ENCODE measurements at regions not wholly inside any gene's neighbourhood (a gene's known extent, or its start where the extent isn't known, plus 50 kb on each side); places are given as distances from the start of the nearest gene placed in this dataset.

- Histone ChIP-seq H3F3A (ENCODE audit: insufficient read depth, low read depth) (peaks cover 10% of the 10 kb centered on the region; the same call in 1 of the 2 replicates), H3K4me1 (replicated peaks; ENCODE audit: insufficient read depth) (peaks cover 16% of the 10 kb centered on the region), H4K20me1 (ENCODE audit: insufficient read depth) (no peaks in the 10 kb centered on the region), H2AFZ (no peak overlapping the region), H3K4me2 (no peak overlapping the region), H3K27ac (no peak overlapping the region), H3K79me2 (ENCODE audit: low read depth) (no peaks in the 10 kb centered on the region), H3K9me3 (ENCODE audit: insufficient read depth, low read depth) (no peaks in the 10 kb centered on the region; the same call in 1 of the 2 replicates), H3K27me3 (ENCODE audit: insufficient read depth, low read depth) (no peaks in the 10 kb centered on the region), H3K36me3 (ENCODE audit: low read depth) (peaks cover 14% of the 10 kb centered on the region; the same call in 1 of the 2 replicates), H3K9me2 (ENCODE audit: insufficient read depth) (no peaks in the 10 kb centered on the region), H3K4me3 (no peak overlapping the region)
- ChIA-PET CTCF (interaction anchor here (0.7 kb wide), 1 partner anchor 17 kb away, joined by 6 read pairs; no protein-coding TSS in a partner anchor), POLR2A (ENCODE audit: unreplicated experiment) (no interaction called here)
- intact Hi-C loops (cut with micrococcal nuclease; ENCODE audit: unreplicated experiment), result no loop called here
- BruUV-seq (replicated peaks), result no TSS peak
- TF ChIP-seq CTCF (conservative IDR thresholded peaks at IDR 0.05) (no peak), EZH2 (IDR thresholded peaks at IDR 0.05; ENCODE audit: low read depth) (no peak)
- no peak for DNase-seq
These were observed 101.6 kb upstream of the SPRY4 start for GRCh38 chr5:142426129-142427014.

- DNase-seq, result no peak
- H3K36me3 ChIP-seq (ENCODE audit: low read depth), result peaks cover 14% of the 10 kb centered on the region; the same call in 1 of the 2 replicates
- intact Hi-C loops (cut with micrococcal nuclease; ENCODE audit: unreplicated experiment), result no loop called here
- no peaks in the 10 kb centered on the region for H4K20me1 ChIP-seq (ENCODE audit: insufficient read depth)
- no peaks in the 10 kb centered on the region for H3K9me2 ChIP-seq (ENCODE audit: insufficient read depth)
- 0 out of 2 replicates have a peak, but pooled peaks cover 3% of the 10 kb centered on the region for H3K79me2 ChIP-seq (ENCODE audit: low read depth)
- no TSS peak for BruUV-seq (replicated peaks)
- no peak overlapping the region for H3K4me3 ChIP-seq
- no peak overlapping the region for H3K4me2 ChIP-seq
- peaks cover 18% of the 10 kb centered on the region for H3F3A ChIP-seq (ENCODE audit: insufficient read depth, low read depth)
- H3K4me1 ChIP-seq (replicated peaks; ENCODE audit: insufficient read depth), result peaks cover 16% of the 10 kb centered on the region
- H2AFZ ChIP-seq, result no peak overlapping the region
- POLR2A ChIA-PET (ENCODE audit: unreplicated experiment), result no interaction called here
- no peaks in the 10 kb centered on the region for H3K27me3 ChIP-seq (ENCODE audit: insufficient read depth, low read depth)
- no peak overlapping the region for H3K27ac ChIP-seq
- TF ChIP-seq EZH2 (IDR thresholded peaks at IDR 0.05; ENCODE audit: low read depth) (no peak), CTCF (conservative IDR thresholded peaks at IDR 0.05) (no peak)
- CTCF ChIA-PET, result interaction anchor here (0.7 kb wide), 2 partner anchors 18 to 691 kb away, joined by 6 read pairs; no protein-coding TSS in a partner anchor
- H3K9me3 ChIP-seq (ENCODE audit: insufficient read depth, low read depth), result no peaks in the 10 kb centered on the region; the same call in 1 of the 2 replicates
These were observed 100.7 kb upstream of the SPRY4 start for GRCh38 chr5:142425286-142426065.

GRCh38 chr5:142422429-142422828, 97.6 kb upstream of the SPRY4 start:
- Histone ChIP-seq H3K27me3 (ENCODE audit: insufficient read depth, low read depth) (no peaks in the 10 kb centered on the region), H3K4me1 (replicated peaks; ENCODE audit: insufficient read depth) (peaks cover 16% of the 10 kb centered on the region), H3K9me2 (ENCODE audit: insufficient read depth) (no peaks in the 10 kb centered on the region), H3K4me2 (no peak overlapping the region), H3K27ac (peak overlapping the region; percentile 53), H3K79me2 (ENCODE audit: low read depth) (0 out of 2 replicates have a peak, but pooled peaks cover 3% of the 10 kb centered on the region), H3K4me3 (no peak overlapping the region), H3F3A (ENCODE audit: insufficient read depth, low read depth) (peaks cover 18% of the 10 kb centered on the region), H2AFZ (no peak overlapping the region), H4K20me1 (ENCODE audit: insufficient read depth) (no peaks in the 10 kb centered on the region), H3K9me3 (ENCODE audit: insufficient read depth, low read depth) (no peaks in the 10 kb centered on the region; the same call in 1 of the 2 replicates), H3K36me3 (ENCODE audit: low read depth) (peaks cover 14% of the 10 kb centered on the region; the same call in 1 of the 2 replicates)
- CTCF ChIA-PET, result interaction anchor here (0.5 kb wide), 1 partner anchor 46 kb away, joined by 3 read pairs; no protein-coding TSS in a partner anchor
- BruUV-seq (replicated peaks), result no TSS peak
- POLR2A ChIA-PET (ENCODE audit: unreplicated experiment), result interaction anchor here (0.7 kb wide), 1 partner anchor 329 kb away, joined by 6 read pairs; no protein-coding TSS in a partner anchor
- TF ChIP-seq EZH2 (IDR thresholded peaks at IDR 0.05; ENCODE audit: low read depth) (no peak), CTCF (conservative IDR thresholded peaks at IDR 0.05) (no peak)
- peak in 1 of 2 experiments; percentile 40 for DNase-seq
- intact Hi-C loops (cut with micrococcal nuclease; ENCODE audit: unreplicated experiment), result no loop called here

All from PC-9 (cell line).